HG03103 (cell line): ENCODE measurements at regions not wholly inside any gene's neighbourhood (a gene's known extent, or its start where the extent isn't known, plus 50 kb on each side); places are given as distances from the start of the nearest gene placed in this dataset.
"Not testable (repeated sequence)": the region's sequence is repeated elsewhere in the genome, so short reads cannot be mapped to it uniquely, and the experiment has no call there.

Source experiments
- ATAC-seq: cut with Tn5 transposase; IDR thresholded peaks from one replicate; pipeline ENCODE4 v1.9.1; 2021; ENCODE audit warnings: low read depth; ENCODE audit not compliant: unreplicated experiment

GRCh38 chr13:90615236-90615635 lies 732.3 kb upstream of the MIR17HG start:
- ATAC-seq: no peak

GRCh38 chr13:90615767-90616166 lies 731.7 kb upstream of the MIR17HG start:
- ATAC-seq: no peak

- no peak for ATAC-seq
These were observed 729.4 kb upstream of the MIR17HG start for GRCh38 chr13:90618133-90618532.

- ATAC-seq: no peak
These were observed 724.9 kb upstream of the MIR17HG start for GRCh38 chr13:90622541-90622940.

- no peak for ATAC-seq
These were observed 724.0 kb upstream of the MIR17HG start for GRCh38 chr13:90623318-90624011.

- ATAC-seq: no peak
These were observed 719.7 kb upstream of the MIR17HG start for GRCh38 chr13:90627813-90628212.

- ATAC-seq: no peak
These were observed 719.0 kb upstream of the MIR17HG start for GRCh38 chr13:90628471-90628870.

GRCh38 chr13:90630716-90631115 lies 716.8 kb upstream of the MIR17HG start:
- ATAC-seq: no peak

GRCh38 chr13:90632184-90632583 lies 715.3 kb upstream of the MIR17HG start:
- no peak for ATAC-seq

- no peak for ATAC-seq
These were observed 713.6 kb upstream of the MIR17HG start for GRCh38 chr13:90633849-90634248.

- ATAC-seq: no peak
These were observed 706.5 kb upstream of the MIR17HG start for GRCh38 chr13:90640976-90641375.

GRCh38 chr13:90641884-90642283 lies 705.6 kb upstream of the MIR17HG start:
- ATAC-seq: no peak

GRCh38 chr13:90645582-90645981 lies 701.9 kb upstream of the MIR17HG start:
- ATAC-seq: no peak

GRCh38 chr13:90648497-90648896 lies 699.0 kb upstream of the MIR17HG start:
- ATAC-seq: no peak

- ATAC-seq: no peak
These were observed 695.5 kb upstream of the MIR17HG start for GRCh38 chr13:90652036-90652435.

GRCh38 chr13:90654970-90655369 lies 692.5 kb upstream of the MIR17HG start:
- no peak for ATAC-seq

- not testable (repeated sequence) for ATAC-seq
These were observed 683.3 kb upstream of the MIR17HG start for GRCh38 chr13:90664200-90664599.

GRCh38 chr13:90673746-90674145 lies 673.7 kb upstream of the MIR17HG start:
- ATAC-seq: no peak

- no peak for ATAC-seq
These were observed 672.4 kb upstream of the MIR17HG start for GRCh38 chr13:90675129-90675528.

GRCh38 chr13:90680826-90681225 lies 666.7 kb upstream of the MIR17HG start:
- no peak for ATAC-seq

GRCh38 chr13:90683711-90684131 lies 663.8 kb upstream of the MIR17HG start:
- ATAC-seq: no peak

- no peak for ATAC-seq
These were observed 661.0 kb upstream of the MIR17HG start for GRCh38 chr13:90686442-90686841.

- no peak for ATAC-seq
These were observed 658.4 kb upstream of the MIR17HG start for GRCh38 chr13:90689111-90689510.
